ENCODE measurements at regions not wholly inside any gene's neighbourhood (a gene's known extent, or its start where the extent isn't known, plus 50 kb on each side); places are given as distances from the start of the nearest gene placed in this dataset.

- TF ChIP-seq CTCF (IDR thresholded peaks at IDR 0.05; ENCODE audit: insufficient read depth, low read depth, low read length, missing control alignments) = no peak
- H3K4me3 ChIP-seq (ENCODE audit: low read depth, low read length) = no peak overlapping the region
- DNase-seq (ENCODE audit: low read depth) = no peak
These were observed 138.1 kb upstream of the MEF2C start for GRCh38 chr5:89020926-89021610.

- H3K4me3 ChIP-seq (ENCODE audit: low read depth, low read length) = no peak overlapping the region
- no peak for DNase-seq (ENCODE audit: low read depth)
These were observed 133.8 kb upstream of the MEF2C start for GRCh38 chr5:89016741-89017303.

GRCh38 chr5:89015409-89015808 lies 132.4 kb upstream of the MEF2C start:
- no peak for TF ChIP-seq CTCF (IDR thresholded peaks at IDR 0.05; ENCODE audit: insufficient read depth, low read depth, low read length, missing control alignments)
- no peak for DNase-seq (ENCODE audit: low read depth)
- no peak overlapping the region for H3K4me3 ChIP-seq (ENCODE audit: low read depth, low read length)

More at GRCh38 chr5:89016741-89017303, 133.8 kb upstream of the MEF2C start:
- no peak for TF ChIP-seq CTCF (IDR thresholded peaks at IDR 0.05; ENCODE audit: insufficient read depth, low read depth, low read length, missing control alignments)

- TF ChIP-seq CTCF (IDR thresholded peaks at IDR 0.05; ENCODE audit: insufficient read depth, low read depth, low read length, missing control alignments) = no peak
These were observed 129.1 kb upstream of the MEF2C start for GRCh38 chr5:89011778-89012711.

GRCh38 chr5:89010512-89010911 lies 127.5 kb upstream of the MEF2C start:
- no peak for TF ChIP-seq CTCF (IDR thresholded peaks at IDR 0.05; ENCODE audit: insufficient read depth, low read depth, low read length, missing control alignments)
- no peak for DNase-seq (ENCODE audit: low read depth)
- H3K4me3 ChIP-seq (ENCODE audit: low read depth, low read length) = no peak overlapping the region

More at GRCh38 chr5:89011778-89012711, 129.1 kb upstream of the MEF2C start:
- no peak overlapping the region for H3K4me3 ChIP-seq (ENCODE audit: low read depth, low read length)
- no peak for DNase-seq (ENCODE audit: low read depth)

- no peak overlapping the region for H3K4me3 ChIP-seq (ENCODE audit: low read depth, low read length)
- no peak for TF ChIP-seq CTCF (IDR thresholded peaks at IDR 0.05; ENCODE audit: insufficient read depth, low read depth, low read length, missing control alignments)
- DNase-seq (ENCODE audit: low read depth) = no peak
These were observed 125.3 kb upstream of the MEF2C start for GRCh38 chr5:89008291-89008690.

Measured in GM12865 (cell line).